IPS-20b (cell line): ENCODE measurements at regions not wholly inside any gene's neighbourhood (a gene's known extent, or its start where the extent isn't known, plus 50 kb on each side); places are given as distances from the start of the nearest gene placed in this dataset.

Experiments used
- H3K27ac ChIP-seq: one replicate; pipeline ENCODE4 v1.5.1; 2013; ENCODE audit warnings: low read length
- H3K27me3 ChIP-seq: 2 replicates; pipeline ENCODE4 v1.6.1; 2013; ENCODE audit warnings: mild to moderate bottlenecking, low read length, inconsistent platforms; ENCODE audit not compliant: insufficient read depth
- H3K36me3 ChIP-seq: 2 replicates; pipeline ENCODE4 v1.6.1; 2013; ENCODE audit warnings: low read depth, mild to moderate bottlenecking, inconsistent platforms, low read length, moderate library complexity; ENCODE audit not compliant: insufficient read depth
- H3K4me1 ChIP-seq: 2 replicates; pipeline ENCODE4 v1.6.1; 2013; ENCODE audit warnings: mild to moderate bottlenecking, control low read depth, inconsistent platforms, low read length, moderate library complexity; ENCODE audit not compliant: insufficient read depth
- H3K4me3 ChIP-seq: 2 replicates; pipeline ENCODE4 v1.5.1; 2013; ENCODE audit warnings: mild to moderate bottlenecking, low read length, inconsistent platforms
- H3K9ac ChIP-seq: 2 replicates; pipeline ENCODE4 v1.6.1; 2013; ENCODE audit warnings: low read depth, mild to moderate bottlenecking, inconsistent platforms, low read length, moderate library complexity
- H3K9me3 ChIP-seq: 2 replicates; pipeline ENCODE4 v1.6.1; 2013; ENCODE audit warnings: mild to moderate bottlenecking, low read depth, low read length, inconsistent platforms; ENCODE audit not compliant: insufficient read depth

- H3K27me3 ChIP-seq, result no peaks in the 10 kb centered on the region
- no peak overlapping the region for H3K4me3 ChIP-seq
- no peaks in the 10 kb centered on the region for H3K36me3 ChIP-seq
- H3K27ac ChIP-seq, result no peak overlapping the region
- no peaks in the 10 kb centered on the region for H3K4me1 ChIP-seq
- peaks cover 16% of the 10 kb centered on the region; the same call in 1 of the 2 replicates for H3K9me3 ChIP-seq
- no peak overlapping the region for H3K9ac ChIP-seq
Observed at GRCh38 chr7:159227433-159227832, 82.8 kb upstream of the VIPR2 start.

DNA sequence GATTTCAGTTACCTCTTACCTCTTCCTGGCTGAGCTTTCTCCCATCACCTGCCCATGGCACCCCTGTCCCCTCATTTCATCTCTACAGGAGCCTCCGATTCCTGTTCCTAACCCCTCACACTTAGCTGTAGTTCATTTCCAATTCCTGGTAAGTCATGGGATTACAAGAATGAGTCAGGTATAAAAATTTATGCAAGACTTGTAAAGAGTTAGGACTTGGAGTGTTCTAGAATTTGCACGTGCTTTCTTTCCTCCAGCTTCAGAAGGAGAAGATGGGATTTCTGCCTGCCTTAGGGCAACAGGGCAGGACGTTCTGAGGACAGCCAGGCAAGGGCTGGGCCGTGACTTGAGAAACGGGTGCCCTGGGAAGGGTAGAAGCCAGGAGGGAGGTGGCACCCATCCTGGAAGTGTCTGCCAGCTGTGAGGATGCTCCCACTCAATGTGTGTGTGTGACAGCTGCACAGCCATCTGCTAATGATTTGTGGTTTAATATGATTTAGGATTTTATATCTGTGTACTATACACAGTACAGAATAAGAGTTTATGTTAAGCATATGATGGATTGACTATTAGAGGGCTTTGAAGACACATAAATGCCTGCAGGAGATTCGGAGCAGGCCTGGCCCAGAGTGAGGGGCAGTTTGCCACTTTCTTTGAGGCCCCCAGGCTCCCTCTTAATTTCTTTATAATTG is 81.5 kb upstream of the VIPR2 start:
- Histone ChIP-seq H3K4me3 (no peak overlapping the region), H3K36me3 (no peaks in the 10 kb centered on the region), H3K9ac (no peak overlapping the region), H3K27me3 (no peaks in the 10 kb centered on the region), H3K9me3 (peaks cover 12% of the 10 kb centered on the region; the same call in 1 of the 2 replicates), H3K4me1 (no peaks in the 10 kb centered on the region), H3K27ac (no peak overlapping the region)

GRCh38 chr7:159218607-159219006 is 73.9 kb upstream of the VIPR2 start:
- 0 out of 2 replicates have a peak, but pooled peaks cover 9% of the 10 kb centered on the region for H3K4me1 ChIP-seq
- H3K9me3 ChIP-seq, result no peaks in the 10 kb centered on the region; the same call in 1 of the 2 replicates
- H3K27me3 ChIP-seq, result no peaks in the 10 kb centered on the region
- H3K4me3 ChIP-seq, result no peak overlapping the region
- no peaks in the 10 kb centered on the region for H3K36me3 ChIP-seq
- H3K27ac ChIP-seq, result no peak overlapping the region
- H3K9ac ChIP-seq, result no peak overlapping the region

- H3K4me1 ChIP-seq, result 0 out of 2 replicates have a peak, but pooled peaks cover 9% of the 10 kb centered on the region
- no peaks in the 10 kb centered on the region for H3K36me3 ChIP-seq
- no peak overlapping the region for H3K27ac ChIP-seq
- H3K9ac ChIP-seq, result no peak overlapping the region
- H3K27me3 ChIP-seq, result no peaks in the 10 kb centered on the region
- H3K9me3 ChIP-seq, result no peaks in the 10 kb centered on the region; the same call in 1 of the 2 replicates
- H3K4me3 ChIP-seq, result no peak overlapping the region
Observed at GRCh38 chr7:159218170-159218569, 73.5 kb upstream of the VIPR2 start.

- Histone ChIP-seq H3K27ac (no peak overlapping the region), H3K36me3 (no peaks in the 10 kb centered on the region), H3K9me3 (no peaks in the 10 kb centered on the region; the same call in 1 of the 2 replicates), H3K27me3 (no peaks in the 10 kb centered on the region), H3K4me3 (no peak overlapping the region), H3K4me1 (0 out of 2 replicates have a peak, but pooled peaks cover 9% of the 10 kb centered on the region), H3K9ac (no peak overlapping the region)
Observed at GRCh38 chr7:159215076-159215475, 70.4 kb upstream of the VIPR2 start.

- Histone ChIP-seq H3K36me3 (no peaks in the 10 kb centered on the region), H3K27me3 (no peaks in the 10 kb centered on the region), H3K9me3 (peaks cover 8% of the 10 kb centered on the region; the same call in 1 of the 2 replicates), H3K9ac (no peak overlapping the region), H3K27ac (no peak overlapping the region), H3K4me3 (no peak overlapping the region), H3K4me1 (0 out of 2 replicates have a peak, but pooled peaks cover 4% of the 10 kb centered on the region)
Observed at GRCh38 chr7:159213253-159213652, 68.6 kb upstream of the VIPR2 start.

- Histone ChIP-seq H3K27ac (no peak overlapping the region), H3K9ac (no peak overlapping the region; the same call in 1 of the 2 replicates), H3K4me1 (no peaks in the 10 kb centered on the region), H3K27me3 (no peaks in the 10 kb centered on the region), H3K36me3 (no peaks in the 10 kb centered on the region), H3K9me3 (peaks cover 8% of the 10 kb centered on the region; the same call in 1 of the 2 replicates), H3K4me3 (no peak overlapping the region)
Observed at GRCh38 chr7:159212226-159212625, 67.6 kb upstream of the VIPR2 start.

GRCh38 chr7:159211540-159212182 is 67.0 kb upstream of the VIPR2 start:
- H3K27ac ChIP-seq, result no peak overlapping the region
- no peaks in the 10 kb centered on the region for H3K4me1 ChIP-seq
- H3K36me3 ChIP-seq, result no peaks in the 10 kb centered on the region
- no peak overlapping the region for H3K4me3 ChIP-seq
- no peaks in the 10 kb centered on the region; the same call in 1 of the 2 replicates for H3K27me3 ChIP-seq
- H3K9ac ChIP-seq, result no peak overlapping the region; the same call in 1 of the 2 replicates
- peaks cover 8% of the 10 kb centered on the region; the same call in 1 of the 2 replicates for H3K9me3 ChIP-seq

GRCh38 chr7:159210581-159211235 is 66.0 kb upstream of the VIPR2 start:
- no peak overlapping the region for H3K9ac ChIP-seq
- H3K36me3 ChIP-seq, result no peaks in the 10 kb centered on the region
- peaks cover 8% of the 10 kb centered on the region; the same call in 1 of the 2 replicates for H3K9me3 ChIP-seq
- H3K27me3 ChIP-seq, result no peaks in the 10 kb centered on the region; the same call in 1 of the 2 replicates
- H3K4me1 ChIP-seq, result no peaks in the 10 kb centered on the region
- no peak overlapping the region for H3K27ac ChIP-seq
- H3K4me3 ChIP-seq, result no peak overlapping the region

- Histone ChIP-seq H3K4me3 (no peak overlapping the region), H3K9ac (no peak overlapping the region), H3K27ac (no peak overlapping the region), H3K36me3 (no peaks in the 10 kb centered on the region), H3K27me3 (no peaks in the 10 kb centered on the region; the same call in 1 of the 2 replicates), H3K9me3 (peaks cover 8% of the 10 kb centered on the region; the same call in 1 of the 2 replicates), H3K4me1 (no peaks in the 10 kb centered on the region)
Observed at GRCh38 chr7:159209429-159209828, 64.8 kb upstream of the VIPR2 start.

DNA sequence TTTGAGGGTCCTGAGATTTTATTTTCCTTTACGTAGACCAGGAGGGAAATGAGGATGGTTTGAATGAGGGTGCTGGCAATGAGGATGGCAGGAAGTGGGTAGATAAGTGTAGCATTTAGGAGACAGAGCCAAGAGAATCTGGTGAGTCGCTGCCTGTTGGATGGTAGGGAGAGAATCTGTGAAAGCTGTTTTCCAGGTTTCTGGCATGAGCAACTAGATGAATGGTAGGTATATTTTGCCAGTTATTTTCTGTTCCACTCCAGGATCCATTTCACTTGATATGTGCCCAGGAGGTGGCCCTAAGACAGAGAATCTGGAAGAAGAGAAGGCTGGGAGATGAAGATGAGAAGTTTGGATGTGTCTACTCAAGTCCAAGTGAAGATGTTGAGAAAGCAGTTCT is 63.3 kb upstream of the VIPR2 start:
- Histone ChIP-seq H3K4me3 (no peak overlapping the region), H3K9ac (no peak overlapping the region), H3K27ac (no peak overlapping the region), H3K27me3 (no peaks in the 10 kb centered on the region; the same call in 1 of the 2 replicates), H3K9me3 (peaks cover 8% of the 10 kb centered on the region; the same call in 1 of the 2 replicates), H3K36me3 (no peaks in the 10 kb centered on the region), H3K4me1 (no peaks in the 10 kb centered on the region)
